MG63 (cell line): ENCODE measurements at regions not wholly inside any gene's neighbourhood (a gene's known extent, or its start where the extent isn't known, plus 50 kb on each side); places are given as distances from the start of the nearest gene placed in this dataset.

Source experiments
- DNase-seq: peaks from one replicate; pipeline ENCODE4 v3.0.0-alpha.2; 2020
- H3K27me3 ChIP-seq: fragments of 250-450 bp; sonication (Bioruptor Pico); 2 replicates; pipeline ENCODE4 v1.5.1; 2020; ENCODE audit warnings: mild to moderate bottlenecking, moderate library complexity
- H3K36me3 ChIP-seq: fragments of 250-450 bp; sonication (Bioruptor Pico); 2 replicates; pipeline ENCODE4 v1.5.1; 2020; ENCODE audit warnings: mild to moderate bottlenecking, moderate library complexity
- H3K4me3 ChIP-seq: fragments of 250-450 bp; sonication (Bioruptor Pico); 2 replicates; pipeline ENCODE4 v1.5.1; 2020; ENCODE audit warnings: mild to moderate bottlenecking, moderate library complexity
- H3K9me3 ChIP-seq: fragments of 250-450 bp; sonication (Bioruptor Pico); 2 replicates; pipeline ENCODE4 v1.5.1; 2020; ENCODE audit warnings: mild to moderate bottlenecking, moderate library complexity

DNA sequence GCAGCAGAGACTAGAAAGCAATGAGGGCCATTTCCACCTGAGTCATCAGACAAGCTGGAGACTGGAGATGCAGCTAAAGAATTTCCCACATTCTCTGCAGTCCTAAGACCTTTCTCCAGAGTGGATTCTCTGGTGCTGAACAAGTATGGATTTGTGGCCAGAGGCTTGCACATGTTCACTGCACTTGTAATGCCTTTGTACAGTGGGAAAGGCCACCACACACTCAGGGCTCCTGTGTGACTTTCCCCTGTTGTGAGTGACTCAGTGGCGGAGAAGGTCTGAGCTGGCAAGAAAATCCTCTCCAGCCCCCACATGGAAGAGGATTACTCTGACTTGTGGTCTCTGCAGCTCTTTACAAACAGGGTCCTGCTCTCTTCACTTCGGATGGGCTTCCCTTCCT lies 192.3 kb downstream of the C6orf118 start:
- H3K4me3 ChIP-seq: no peak overlapping the region
- DNase-seq: no peak
- no peaks in the 10 kb centered on the region for H3K36me3 ChIP-seq
- H3K9me3 ChIP-seq: peaks cover 4% of the 10 kb centered on the region; the same call in 1 of the 2 replicates
- H3K27me3 ChIP-seq: no peaks in the 10 kb centered on the region

GRCh38 chr6:165110860-165111259 lies 198.5 kb downstream of the C6orf118 start:
- no peak for DNase-seq
- H3K36me3 ChIP-seq: no peaks in the 10 kb centered on the region
- peaks cover 4% of the 10 kb centered on the region; the same call in 1 of the 2 replicates for H3K9me3 ChIP-seq
- no peaks in the 10 kb centered on the region for H3K27me3 ChIP-seq
- H3K4me3 ChIP-seq: no peak overlapping the region

DNA sequence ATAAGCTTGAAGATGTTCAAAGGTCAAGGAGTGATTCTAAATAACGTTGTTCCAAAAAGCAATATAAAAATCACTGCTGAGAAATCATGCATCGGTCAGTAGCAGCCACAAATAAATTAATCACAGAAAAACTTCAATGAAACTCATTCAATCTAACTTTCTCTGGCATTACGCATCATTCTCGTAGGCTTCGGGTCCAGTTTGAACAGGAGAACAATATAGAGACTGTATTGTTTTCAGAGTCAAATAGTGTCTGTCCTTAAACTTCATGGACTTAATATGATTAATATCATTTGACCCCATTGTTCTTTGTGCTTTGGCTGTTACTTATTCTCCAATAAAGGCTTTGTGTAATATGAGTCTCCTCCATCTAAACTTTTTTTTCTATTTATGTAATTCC lies 200.4 kb downstream of the C6orf118 start:
- Histone ChIP-seq H3K9me3 (peaks cover 4% of the 10 kb centered on the region; the same call in 1 of the 2 replicates), H3K4me3 (no peak overlapping the region), H3K36me3 (no peaks in the 10 kb centered on the region), H3K27me3 (no peaks in the 10 kb centered on the region)
- no peak for DNase-seq

DNA sequence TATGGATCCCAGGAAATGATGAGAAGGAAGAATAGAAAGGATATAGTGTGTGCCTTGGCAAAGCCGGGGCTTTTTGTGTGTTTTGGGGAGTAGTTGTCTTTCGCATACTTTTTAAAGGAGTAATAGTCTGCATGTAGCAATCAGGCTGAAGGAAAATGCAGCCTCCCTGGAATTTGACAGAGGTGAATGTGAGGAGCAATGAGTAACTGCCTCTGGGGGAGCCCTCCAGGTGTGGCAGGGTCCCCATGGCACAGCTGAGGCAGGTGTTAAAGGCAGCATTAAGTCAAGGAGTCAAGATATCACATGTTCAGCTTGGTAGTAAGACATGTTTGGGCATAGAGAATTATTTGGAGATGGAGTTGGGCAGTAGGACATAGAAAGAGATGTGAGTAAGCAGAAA lies 203.1 kb downstream of the C6orf118 start:
- H3K4me3 ChIP-seq: no peak overlapping the region
- no peak for DNase-seq
- no peaks in the 10 kb centered on the region for H3K36me3 ChIP-seq
- H3K27me3 ChIP-seq: no peaks in the 10 kb centered on the region
- no peaks in the 10 kb centered on the region for H3K9me3 ChIP-seq

- Histone ChIP-seq H3K9me3 (no peaks in the 10 kb centered on the region), H3K27me3 (no peaks in the 10 kb centered on the region), H3K36me3 (no peaks in the 10 kb centered on the region), H3K4me3 (no peak overlapping the region)
- DNase-seq: no peak
Observed at GRCh38 chr6:165098165-165098564, 211.2 kb downstream of the C6orf118 start.

GRCh38 chr6:165096868-165097267 lies 212.5 kb downstream of the C6orf118 start:
- Histone ChIP-seq H3K27me3 (no peaks in the 10 kb centered on the region), H3K9me3 (no peaks in the 10 kb centered on the region), H3K36me3 (no peaks in the 10 kb centered on the region), H3K4me3 (no peak overlapping the region)
- DNase-seq: no peak

DNA sequence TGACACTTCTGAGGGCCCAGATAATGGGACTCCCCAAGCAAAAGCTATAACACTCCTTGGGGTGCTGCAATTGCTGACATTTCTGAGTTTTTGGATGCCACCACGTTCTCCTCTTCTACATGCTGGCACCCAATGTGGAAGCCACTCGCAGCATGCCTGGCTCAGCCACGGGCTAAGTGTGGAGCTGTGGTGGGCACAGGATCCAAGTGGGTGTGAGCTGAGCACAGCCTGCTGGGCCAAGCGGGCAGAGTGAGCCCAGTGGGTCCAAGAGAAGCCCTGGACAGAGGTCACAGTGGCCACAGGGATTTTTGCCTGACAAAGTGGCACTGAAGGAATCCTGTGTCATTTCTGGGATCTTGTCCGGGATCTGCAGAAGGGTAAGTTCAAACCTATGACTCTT lies 213.2 kb downstream of the C6orf118 start:
- Histone ChIP-seq H3K4me3 (no peak overlapping the region), H3K36me3 (no peaks in the 10 kb centered on the region), H3K27me3 (no peaks in the 10 kb centered on the region), H3K9me3 (no peaks in the 10 kb centered on the region)
- DNase-seq: no peak

DNA sequence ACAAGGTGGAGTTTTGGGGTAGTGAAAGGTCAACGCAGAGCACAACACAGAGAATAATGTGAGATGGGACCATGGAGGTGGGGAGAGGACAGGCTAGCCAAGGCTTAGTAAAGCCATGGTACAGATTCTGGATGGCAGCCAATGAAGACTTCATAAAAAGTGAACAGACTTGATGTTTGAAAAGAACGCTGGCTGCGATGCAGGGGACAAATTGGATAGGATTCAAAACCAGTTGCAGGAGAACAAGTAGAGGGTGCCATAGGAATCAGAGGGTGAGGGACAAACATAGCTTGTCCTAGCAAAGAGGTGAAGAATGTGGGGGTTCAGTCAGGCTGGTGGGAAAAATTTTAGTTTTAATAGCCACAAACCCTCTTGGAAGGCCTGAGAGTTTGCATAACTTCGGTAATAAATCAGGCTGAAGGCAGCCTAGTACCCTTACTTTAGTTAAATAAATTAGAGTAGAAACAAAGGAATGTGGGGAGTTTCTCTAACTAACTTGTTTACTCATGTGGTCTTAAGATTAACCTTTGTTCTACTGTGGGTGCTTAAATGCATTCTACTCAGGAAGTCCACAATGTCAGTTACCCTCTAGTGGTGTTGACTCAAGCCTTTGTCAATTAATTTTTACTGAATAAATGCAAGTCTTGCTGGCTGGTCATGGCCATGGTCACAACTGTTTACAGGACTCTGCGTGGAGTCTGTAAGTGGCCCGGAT lies 216.4 kb downstream of the C6orf118 start:
- Histone ChIP-seq H3K36me3 (no peaks in the 10 kb centered on the region), H3K27me3 (no peaks in the 10 kb centered on the region), H3K4me3 (no peak overlapping the region), H3K9me3 (no peaks in the 10 kb centered on the region)
- DNase-seq: no peak

- Histone ChIP-seq H3K9me3 (no peaks in the 10 kb centered on the region), H3K36me3 (no peaks in the 10 kb centered on the region), H3K27me3 (no peaks in the 10 kb centered on the region), H3K4me3 (no peak overlapping the region)
- no peak for DNase-seq
Observed at GRCh38 chr6:165091121-165091785, 218.2 kb downstream of the C6orf118 start.

DNA sequence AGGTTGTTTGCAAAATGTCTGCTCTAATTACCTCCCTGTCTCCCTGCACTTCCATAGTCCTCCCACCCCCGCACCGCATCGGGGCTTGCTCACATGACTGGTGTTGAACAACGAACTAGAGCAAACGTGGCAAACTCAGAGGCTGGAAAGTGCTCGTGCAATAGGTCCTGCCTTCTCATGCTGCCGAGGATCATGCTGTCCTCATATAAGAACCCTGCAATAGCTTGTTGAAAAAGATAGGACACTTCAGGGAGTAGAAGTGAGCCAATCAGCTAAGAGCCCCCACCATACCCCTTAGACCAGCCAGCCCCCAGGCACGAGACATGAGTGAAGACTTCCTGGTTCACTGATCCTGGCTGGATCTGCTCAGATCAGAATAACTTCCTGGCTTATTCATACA lies 219.2 kb downstream of the C6orf118 start:
- H3K4me3 ChIP-seq: no peak overlapping the region

GRCh38 chr6:165086814-165087213 lies 222.6 kb downstream of the C6orf118 start:
- no peaks in the 10 kb centered on the region for H3K9me3 ChIP-seq
- H3K36me3 ChIP-seq: no peaks in the 10 kb centered on the region
- H3K4me3 ChIP-seq: no peak overlapping the region
- H3K27me3 ChIP-seq: no peaks in the 10 kb centered on the region
- no peak for DNase-seq

More for the DNA sequence above, 219.2 kb downstream of the C6orf118 start:
- Histone ChIP-seq H3K9me3 (no peaks in the 10 kb centered on the region), H3K27me3 (no peaks in the 10 kb centered on the region), H3K36me3 (no peaks in the 10 kb centered on the region)
- no peak for DNase-seq

- no peaks in the 10 kb centered on the region for H3K36me3 ChIP-seq
- no peaks in the 10 kb centered on the region for H3K27me3 ChIP-seq
- no peaks in the 10 kb centered on the region for H3K9me3 ChIP-seq
- no peak overlapping the region for H3K4me3 ChIP-seq
- no peak for DNase-seq
Observed at GRCh38 chr6:165082636-165083035, 226.8 kb downstream of the C6orf118 start.

DNA sequence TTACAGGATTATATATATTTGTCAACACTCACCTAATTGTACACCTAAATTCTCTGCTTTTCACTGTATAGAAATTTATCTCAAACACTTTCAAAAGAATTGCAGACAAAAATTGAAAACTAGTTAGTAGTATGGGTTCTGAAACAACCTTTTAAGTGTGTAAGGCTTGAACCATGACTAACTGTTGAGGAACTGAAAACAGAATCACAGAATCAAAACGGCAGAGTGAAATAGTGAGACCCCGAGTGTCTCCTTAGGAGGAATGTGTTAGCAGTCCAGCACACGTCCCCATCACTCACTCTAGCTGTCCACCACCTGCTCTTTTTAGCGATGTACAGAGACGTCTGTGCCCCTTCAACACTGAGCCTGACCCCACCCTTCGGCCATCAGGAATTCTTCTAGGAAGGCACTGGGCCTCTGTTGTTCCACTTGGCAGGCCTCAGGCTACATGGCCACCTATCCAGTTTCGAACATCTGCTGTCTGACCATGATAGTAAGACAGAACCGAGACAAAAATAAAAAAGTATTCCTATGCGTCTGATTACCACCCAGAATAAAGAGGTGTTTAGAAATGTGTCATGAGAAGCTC lies 227.4 kb downstream of the C6orf118 start:
- no peak for DNase-seq
- no peaks in the 10 kb centered on the region for H3K9me3 ChIP-seq
- no peaks in the 10 kb centered on the region for H3K36me3 ChIP-seq
- no peak overlapping the region for H3K4me3 ChIP-seq
- no peaks in the 10 kb centered on the region for H3K27me3 ChIP-seq

DNA sequence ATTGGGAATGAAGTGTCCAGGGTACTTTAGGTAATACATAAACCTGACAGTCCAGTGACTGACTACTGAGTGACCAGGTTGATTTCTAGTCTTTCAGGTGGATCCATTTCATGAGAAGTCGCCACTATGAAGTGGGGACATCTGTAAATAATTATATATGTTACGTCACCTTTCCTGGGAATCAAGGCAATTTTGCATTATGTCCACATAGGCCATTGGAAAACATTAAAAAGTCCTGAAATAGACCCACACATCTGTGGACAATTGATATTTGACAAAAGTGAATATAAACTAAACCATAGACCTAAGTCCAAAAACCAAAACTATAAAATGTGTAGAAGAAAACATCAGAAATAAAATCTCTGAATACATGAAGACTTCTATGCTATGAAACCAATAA lies 231.5 kb downstream of the C6orf118 start:
- H3K9me3 ChIP-seq: no peaks in the 10 kb centered on the region
- no peaks in the 10 kb centered on the region for H3K36me3 ChIP-seq
- no peak overlapping the region for H3K4me3 ChIP-seq
- DNase-seq: no peak
- H3K27me3 ChIP-seq: no peaks in the 10 kb centered on the region

GRCh38 chr6:165071906-165072305 lies 237.5 kb downstream of the C6orf118 start:
- Histone ChIP-seq H3K9me3 (no peaks in the 10 kb centered on the region), H3K4me3 (no peak overlapping the region), H3K27me3 (no peaks in the 10 kb centered on the region), H3K36me3 (no peaks in the 10 kb centered on the region)
- no peak for DNase-seq

- no peaks in the 10 kb centered on the region for H3K27me3 ChIP-seq
- no peaks in the 10 kb centered on the region for H3K9me3 ChIP-seq
- no peaks in the 10 kb centered on the region for H3K36me3 ChIP-seq
- no peak overlapping the region for H3K4me3 ChIP-seq
- peak; percentile 8 for DNase-seq
Observed at GRCh38 chr6:165060720-165061119, 248.7 kb downstream of the C6orf118 start.

DNA sequence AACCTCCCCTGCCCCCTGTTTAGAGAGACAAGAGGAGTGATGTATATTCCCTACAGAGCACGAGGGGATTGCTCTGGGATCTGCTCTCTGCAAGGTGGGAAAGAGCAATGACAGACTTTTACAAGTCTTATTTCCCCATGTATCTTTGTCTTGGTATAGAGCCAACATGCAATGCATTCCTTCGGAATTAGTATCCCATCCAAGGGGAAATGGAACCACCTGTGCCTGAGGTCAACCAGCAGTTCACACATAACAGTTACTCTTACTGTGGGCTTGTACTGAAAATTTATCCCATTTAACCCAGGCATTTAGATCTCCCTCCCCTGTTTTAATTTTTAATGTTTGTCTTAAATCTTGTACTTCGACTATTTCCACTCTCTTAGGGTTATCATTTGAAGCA lies 250.4 kb downstream of the C6orf118 start:
- no peak for DNase-seq
- no peaks in the 10 kb centered on the region for H3K9me3 ChIP-seq
- no peaks in the 10 kb centered on the region for H3K36me3 ChIP-seq
- no peaks in the 10 kb centered on the region for H3K27me3 ChIP-seq
- no peak overlapping the region for H3K4me3 ChIP-seq

DNA sequence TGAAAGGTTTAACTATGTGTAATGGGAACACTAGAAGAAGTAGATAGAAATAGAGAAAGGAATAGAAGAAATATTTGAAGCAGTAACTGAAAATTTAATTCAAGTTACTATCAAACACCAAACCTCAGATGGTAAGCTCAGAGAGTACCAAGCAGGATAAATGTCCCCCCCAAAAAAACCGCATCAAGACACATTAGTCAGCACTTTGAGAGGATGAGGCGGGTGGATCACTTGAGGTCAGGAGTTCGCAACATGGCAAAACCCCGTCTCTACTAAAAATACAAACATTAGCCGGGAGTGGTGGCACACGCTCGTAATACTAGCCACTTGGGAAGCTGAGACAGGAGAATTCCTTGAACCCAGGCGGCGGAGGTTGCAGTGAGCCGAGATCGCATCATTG lies 253.1 kb downstream of the C6orf118 start:
- H3K27me3 ChIP-seq: no peaks in the 10 kb centered on the region
- H3K9me3 ChIP-seq: no peaks in the 10 kb centered on the region
- DNase-seq: no peak
- no peaks in the 10 kb centered on the region for H3K36me3 ChIP-seq
- H3K4me3 ChIP-seq: no peak overlapping the region
